SHP77 (cell line): ENCODE measurements at regions not wholly inside any gene's neighbourhood (a gene's known extent, or its start where the extent isn't known, plus 50 kb on each side); places are given as distances from the start of the nearest gene placed in this dataset.

Experiments used
- DNase-seq, 2 experiments: peaks; one replicate each; lab custom pipeline; 2025; lab: John Stamatoyannopoulos, UW

DNA sequence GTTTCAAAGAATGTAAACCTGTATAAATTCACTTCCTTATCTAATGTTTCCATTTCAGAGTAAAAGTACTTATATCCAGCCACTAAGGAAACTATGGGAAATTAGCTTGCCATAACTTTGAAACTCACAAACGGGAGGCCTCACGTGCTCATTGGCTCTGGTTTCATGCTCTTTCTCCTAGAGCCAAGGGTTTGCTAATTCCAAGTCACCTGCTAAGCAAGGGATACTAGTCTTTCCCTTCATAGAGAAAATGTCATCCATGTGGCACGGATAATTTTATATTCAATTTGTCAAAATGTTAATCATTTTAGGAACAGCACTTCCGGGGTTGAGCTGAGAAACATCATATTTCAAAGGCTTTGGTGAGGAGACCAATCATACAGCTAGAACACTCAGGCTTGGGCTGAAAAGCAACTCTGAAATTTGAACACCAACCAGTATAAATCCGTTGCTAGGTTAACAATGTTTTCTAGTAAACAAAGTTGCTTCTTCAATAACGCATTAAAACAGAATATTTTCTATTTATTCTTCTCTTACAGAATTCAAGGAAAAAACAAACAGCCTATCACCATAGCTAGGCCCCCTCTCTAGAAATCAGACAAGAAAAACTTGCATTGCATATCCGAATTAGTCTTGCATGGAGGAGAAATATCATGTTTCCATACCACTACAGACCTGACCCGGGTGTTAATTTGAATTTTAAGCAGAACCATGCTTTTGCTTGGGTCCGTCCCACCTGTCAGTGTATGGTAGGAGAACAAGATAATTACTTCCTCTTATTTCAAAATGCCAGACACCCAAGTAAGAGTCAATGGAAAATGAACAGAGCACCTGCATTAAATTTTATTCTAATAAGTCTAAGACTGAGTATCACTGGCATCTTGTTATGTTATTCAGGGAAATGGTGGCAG lies 196.1 kb upstream of the ESRRG start:
- DNase-seq = no peak

DNA sequence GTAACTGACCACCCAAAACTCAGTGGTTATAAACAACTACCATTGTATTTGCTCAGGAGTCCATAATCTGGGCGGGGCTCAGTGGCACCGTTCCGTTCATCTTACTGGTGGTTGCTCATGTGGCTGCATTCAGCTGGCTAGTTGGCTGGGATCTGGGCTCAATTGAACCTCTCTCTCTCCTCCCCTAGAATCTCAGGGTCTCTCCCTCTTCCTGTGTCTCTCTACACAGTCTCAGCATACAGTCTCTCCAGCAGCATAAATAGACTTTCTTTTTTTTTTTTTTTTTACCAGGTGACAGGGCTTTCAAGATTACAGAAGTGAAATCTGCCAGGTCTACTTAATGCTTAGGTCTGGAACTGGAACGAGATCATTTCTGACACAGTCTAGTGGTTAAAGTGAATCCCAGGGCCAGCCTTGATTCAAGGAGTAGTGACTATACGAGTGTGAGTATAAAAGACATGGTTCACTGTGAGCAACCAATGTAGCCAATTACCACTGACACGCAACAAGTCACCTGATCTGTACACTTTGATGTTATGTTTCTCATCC lies 193.7 kb upstream of the ESRRG start:
- DNase-seq = no peak

DNA sequence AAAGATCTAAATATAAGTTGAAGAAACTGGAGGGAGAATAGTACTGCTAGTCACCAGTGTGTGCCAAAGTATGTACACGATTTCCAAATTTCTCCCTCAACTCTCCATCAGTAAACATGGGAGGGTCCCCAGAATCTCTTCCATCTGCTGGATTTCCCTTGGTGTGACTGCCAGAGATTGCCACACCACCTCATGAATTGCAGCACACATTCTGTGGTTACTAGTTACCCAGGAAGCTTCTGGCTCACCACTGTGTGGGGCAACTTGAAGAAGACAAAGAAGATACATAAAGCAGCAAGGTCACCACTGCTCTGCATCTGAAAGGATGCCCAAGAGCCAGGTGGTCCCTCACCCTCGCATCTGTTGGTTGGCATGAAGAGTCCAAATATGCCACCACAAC lies 191.7 kb upstream of the ESRRG start:
- no peak for DNase-seq

DNA sequence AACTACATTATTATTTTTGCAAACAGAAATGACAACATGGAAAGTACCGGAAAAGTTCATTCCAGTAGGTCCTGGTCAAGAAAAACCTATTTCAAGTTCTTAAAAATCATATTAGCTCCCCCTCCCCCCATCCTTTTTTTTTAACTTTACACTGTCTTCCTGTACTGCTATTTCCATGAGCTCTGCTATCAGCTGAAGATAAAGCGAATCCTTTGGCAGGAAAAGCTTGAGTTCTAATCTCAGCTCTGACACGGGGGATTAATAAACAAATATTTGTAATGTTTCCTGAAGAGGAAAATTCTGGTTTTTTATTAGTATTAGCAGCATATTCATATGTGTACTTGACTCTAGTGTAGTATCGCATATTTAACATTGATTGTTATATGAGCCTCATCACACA lies 190.7 kb upstream of the ESRRG start:
- DNase-seq = no peak

DNA sequence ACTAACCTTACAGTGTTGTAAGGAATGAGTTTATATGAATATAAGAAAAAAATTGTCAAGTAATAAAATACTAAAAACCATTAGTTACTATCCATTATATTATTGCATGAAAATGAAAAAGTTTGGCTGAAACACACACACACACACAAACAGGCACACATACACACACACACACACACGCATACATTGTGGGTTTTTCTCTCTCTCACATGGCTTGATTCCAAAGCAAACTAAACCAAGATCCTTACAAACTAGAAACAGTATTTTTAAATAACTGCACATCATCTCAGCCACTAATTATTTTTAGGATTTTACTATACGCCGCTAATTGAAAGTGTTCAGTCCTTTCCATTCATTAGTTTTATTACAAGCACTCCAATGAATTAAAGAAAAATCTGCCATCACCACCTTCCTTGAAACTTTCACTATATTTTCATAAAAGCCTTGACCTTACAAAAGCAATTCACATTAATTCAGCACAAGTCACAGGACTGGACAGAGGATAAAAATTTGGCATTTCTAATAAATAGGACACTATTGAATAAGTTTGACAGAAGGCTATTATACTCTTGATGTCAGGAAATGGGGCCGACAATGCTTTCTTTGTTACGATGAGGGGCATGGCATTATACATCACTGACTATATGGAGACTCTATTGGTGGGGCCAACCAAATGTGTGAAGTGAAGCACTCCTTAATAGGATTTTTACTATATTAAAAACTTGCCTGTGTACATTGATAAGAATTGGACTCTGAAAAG lies 187.0 kb upstream of the ESRRG start:
- no peak for DNase-seq

DNA sequence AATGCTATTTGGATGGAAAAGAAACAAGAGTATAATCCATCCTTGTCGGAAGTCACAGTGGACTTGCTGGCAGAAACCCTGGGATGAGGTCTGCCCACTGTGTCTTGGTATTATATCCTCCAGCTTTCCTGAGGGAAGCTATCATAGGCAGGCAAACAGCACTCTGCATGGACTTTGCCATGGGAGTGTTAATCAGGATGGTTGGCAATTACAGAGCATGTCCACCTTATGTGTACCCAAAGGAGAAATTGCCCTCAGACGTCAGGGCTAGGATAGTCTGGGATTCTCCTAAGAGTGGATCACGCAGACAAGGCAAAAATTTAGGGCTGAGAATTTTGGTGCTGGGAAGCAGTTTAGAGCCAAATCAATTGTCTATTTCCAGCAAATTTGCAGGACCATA lies 184.9 kb upstream of the ESRRG start:
- no peak for DNase-seq

DNA sequence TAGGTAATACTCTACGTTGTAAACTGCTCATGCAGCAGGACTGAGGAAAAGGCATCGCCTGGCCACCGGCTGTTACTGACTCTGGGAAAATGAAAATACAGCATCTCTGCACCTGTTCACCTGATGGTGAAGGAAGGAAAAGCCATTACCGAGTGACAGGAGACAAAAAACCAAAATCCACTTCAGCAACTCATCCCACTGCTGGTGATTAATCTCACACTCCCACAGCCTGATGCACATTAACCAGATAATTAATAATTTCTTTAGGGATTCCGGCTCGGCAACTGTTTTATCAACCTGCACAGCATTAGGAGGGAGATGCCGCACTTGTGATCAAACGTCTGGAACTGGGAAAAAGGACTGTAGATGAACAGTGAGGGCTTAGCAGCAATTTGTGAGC lies 183.9 kb upstream of the ESRRG start:
- DNase-seq = no peak

DNA sequence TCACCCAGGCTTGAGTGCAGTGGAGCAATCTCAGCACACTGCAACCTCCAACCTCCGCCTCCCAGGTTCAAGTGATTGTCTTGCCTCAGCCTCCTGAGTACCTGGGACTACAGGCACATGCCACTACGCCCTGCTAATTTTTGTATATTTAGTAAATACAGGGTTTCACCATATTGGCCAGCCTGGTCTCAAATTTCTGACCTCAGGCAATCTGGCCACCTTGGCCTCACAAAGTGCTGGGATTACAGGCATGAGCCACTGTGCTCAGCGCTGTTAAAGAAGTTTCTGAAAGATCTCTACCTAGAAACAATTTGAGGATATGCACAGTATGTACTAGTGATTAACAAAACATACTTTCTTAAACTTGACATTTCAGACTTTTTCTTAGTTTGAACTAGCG lies 182.6 kb upstream of the ESRRG start:
- no peak for DNase-seq

DNA sequence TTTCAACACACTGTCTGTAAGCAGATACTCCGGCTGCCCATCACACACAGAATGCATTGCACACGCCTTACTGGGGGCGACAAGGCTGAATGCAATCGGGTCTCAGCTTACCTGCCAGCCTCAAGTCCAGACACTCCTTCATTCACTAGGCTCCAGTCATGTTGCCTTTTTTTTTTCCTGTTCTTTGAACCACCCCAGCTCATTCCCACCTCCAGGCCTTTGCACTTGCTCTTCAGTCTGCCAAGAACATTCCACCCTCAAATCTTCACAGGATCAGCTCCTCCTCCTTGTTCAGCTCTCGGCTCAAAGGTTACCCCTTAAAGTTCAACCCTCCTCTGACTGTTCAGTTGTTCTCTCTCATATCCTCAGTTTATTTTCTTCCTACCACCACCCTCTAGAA lies 181.9 kb upstream of the ESRRG start:
- DNase-seq = no peak

DNA sequence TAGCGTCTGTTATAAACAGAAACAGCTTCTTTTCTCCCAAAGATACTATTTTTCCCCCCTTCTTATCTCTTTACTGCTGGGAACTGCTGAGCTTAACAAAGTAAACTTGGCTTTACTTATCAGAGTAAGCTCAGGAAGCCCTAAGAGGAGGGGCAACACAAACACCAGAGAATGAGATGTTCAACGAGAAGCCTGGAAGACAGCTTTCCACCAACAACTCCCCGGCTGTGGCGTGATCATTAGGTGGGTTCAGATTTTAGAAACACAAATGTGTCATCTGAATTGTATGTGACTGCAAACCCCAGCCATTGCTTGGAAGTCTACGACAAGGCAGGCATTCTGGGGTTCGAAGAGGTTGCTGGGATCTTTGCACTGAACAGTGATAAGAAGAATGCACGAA lies 181.2 kb upstream of the ESRRG start:
- no peak for DNase-seq

DNA sequence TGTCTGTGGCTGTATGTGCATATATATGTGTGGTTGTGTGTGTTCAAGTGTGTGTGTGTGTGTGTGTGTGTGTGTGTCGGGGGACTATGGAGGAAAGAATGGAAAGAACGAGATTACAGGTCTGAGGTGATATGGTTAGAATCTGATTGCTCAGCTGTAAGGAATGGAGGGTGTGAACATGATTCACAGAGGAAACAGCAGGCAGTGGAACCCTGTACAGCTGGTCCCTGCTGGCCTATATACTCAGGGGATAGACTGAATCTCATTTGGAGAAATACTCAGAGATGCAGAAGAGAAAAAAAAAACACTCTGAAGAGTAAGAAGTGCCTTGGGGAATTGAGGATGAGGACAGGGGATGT lies 180.1 kb upstream of the ESRRG start:
- DNase-seq = no peak

DNA sequence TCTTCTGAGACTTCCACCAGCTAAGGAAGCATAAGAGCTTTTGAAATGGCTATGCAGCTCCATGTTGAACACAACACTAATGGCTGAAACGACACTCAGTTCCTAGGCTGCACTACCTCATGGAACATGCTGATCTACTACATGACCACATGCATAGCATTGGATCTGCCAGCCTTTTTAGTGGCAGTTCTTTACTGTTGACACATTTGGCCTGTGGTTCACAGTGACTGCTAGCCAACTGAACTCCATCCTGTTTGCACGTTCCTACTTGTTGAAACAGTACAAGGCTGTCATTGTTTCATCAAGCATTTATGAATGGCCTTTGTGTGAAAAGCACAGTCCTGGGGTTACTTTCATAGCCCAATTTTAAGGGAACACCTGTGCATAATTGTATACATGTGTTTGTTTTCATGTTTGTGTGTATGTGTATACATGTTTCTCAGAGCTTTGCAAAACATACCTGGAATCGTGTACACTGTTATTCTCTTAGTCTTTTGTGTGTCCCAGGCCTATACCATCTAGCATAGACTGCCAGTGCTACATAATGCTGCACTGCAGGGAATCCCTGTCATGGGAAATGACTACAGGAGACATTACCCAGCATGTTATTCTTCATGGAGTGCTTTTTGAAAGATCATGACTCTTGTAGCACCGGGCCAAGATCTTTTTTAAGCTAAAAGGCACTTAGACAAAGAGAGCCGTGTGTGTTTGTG lies 179.6 kb upstream of the ESRRG start:
- DNase-seq = no peak

DNA sequence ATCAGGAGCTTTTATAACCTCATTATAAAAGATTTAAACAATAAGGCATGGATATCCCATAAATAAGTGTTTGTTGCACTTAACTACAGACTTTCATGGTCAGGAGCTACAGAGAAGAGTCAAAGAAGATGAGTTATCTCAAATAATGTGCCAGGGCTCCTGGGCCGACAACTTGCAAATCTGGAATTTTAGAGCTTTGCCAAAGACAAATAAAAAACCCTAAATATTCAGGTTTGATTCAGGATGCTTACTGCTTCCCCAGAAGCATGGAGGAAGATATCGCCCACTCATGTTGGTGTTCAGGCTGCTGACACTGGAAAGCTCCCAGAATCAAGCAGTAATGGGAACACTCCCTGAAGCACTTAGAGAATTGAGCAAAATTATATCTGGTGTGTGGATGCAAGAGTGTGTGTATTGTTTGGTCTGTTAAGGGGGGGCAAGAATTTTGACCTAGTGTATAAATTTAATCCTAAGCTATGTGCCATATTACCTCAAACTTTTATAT lies 176.9 kb upstream of the ESRRG start:
- no peak for DNase-seq

DNA sequence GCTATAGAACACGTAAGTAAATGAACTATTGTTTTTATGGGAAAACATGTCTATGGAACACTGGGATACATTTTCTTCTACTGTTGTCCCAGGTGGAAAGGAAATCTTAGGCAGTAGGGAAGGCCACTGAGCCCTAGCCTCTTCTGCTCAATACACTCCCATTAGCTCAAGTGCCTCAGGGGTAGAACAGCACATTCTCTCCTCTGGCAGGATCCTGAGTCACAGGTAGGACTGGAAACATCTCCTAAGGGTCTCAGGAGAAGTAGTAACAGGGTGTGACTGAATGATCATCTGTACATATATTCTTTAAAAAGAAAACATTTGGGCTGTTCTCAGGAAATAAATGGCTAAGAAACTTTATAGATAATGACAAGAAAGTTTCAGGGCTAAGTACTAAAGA lies 175.6 kb upstream of the ESRRG start:
- no peak for DNase-seq

DNA sequence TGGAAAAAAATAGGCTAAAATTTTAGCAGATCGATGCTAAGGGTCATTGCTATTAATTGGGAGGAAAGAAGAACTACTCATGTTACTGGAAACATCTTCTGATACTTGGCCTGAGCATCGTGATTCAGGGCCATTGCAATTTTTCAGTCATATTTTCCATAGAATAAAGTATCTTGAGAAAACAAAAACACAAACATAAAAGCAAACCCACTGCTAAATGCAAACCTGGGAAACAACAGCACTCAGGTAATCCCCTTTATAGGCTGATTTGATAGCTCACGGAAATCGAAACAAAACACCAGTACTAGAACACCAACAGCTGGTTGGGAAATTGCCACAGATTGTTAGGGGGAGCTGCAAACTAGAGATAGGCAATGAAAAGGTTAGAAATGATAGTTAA lies 172.9 kb upstream of the ESRRG start:
- no peak for DNase-seq

DNA sequence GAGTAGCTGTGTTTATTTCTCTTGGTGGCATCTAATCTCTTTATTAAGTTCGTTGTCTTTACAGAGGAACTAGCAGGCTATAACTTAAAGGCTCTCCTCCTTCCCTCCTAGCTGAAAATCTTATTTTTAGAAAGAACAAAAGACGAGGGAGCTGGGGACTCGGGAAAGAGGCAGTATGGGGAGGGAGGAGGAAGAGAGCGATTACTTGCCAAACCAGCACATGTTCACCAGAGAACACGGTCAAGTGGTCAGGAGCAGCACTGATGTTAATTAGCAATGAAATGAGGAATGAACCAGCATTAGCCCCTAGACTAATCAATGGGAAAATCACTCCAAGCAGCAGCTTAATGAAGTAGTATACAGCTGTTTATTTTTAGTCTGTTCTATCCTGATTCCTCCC lies 171.3 kb upstream of the ESRRG start:
- no peak for DNase-seq

DNA sequence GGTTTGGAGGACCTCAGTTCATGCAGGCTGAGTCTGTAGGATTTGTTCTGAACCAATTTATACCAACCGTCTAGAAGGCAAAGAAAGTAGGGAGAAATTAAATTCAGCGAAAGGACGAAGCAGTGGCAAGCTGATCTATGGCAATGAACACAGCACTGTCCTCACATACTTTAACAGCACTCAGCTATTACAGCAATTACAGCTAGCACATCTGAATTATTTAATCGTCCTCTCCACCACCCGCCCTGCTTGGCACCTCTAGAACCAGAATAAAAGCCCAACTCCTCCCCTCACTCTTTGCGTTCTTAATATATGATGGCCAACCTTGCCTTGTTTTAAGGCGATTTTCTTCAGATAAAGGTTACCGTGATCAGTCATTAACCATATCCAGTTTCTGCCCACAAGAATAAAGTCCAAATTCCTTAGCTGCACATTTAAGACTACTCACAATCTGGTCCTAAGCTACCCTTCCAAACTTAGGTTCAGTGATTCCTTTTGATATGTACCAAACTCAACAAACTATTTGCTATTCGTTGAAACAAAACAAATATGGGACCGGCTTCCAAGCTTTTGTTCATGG lies 169.4 kb upstream of the ESRRG start:
- DNase-seq = no peak

DNA sequence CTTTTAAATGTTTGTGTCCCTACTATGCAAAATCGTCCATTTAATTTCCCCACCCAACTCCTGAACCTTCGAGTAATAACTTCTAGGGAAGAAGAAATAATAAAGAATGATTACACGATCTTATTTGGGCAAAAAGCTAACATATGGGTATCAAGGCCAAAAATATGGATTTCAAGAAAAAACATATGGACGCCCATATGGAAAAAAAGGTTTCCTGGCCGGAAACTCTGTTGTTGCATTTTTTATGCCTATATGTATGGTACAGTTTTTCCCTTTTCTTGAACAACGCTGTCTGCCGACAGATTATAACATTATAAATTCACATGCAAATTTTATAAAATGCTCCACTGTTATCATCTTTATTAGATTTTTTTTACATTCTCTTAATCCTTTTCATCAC lies 167.6 kb upstream of the ESRRG start:
- DNase-seq = no peak

DNA sequence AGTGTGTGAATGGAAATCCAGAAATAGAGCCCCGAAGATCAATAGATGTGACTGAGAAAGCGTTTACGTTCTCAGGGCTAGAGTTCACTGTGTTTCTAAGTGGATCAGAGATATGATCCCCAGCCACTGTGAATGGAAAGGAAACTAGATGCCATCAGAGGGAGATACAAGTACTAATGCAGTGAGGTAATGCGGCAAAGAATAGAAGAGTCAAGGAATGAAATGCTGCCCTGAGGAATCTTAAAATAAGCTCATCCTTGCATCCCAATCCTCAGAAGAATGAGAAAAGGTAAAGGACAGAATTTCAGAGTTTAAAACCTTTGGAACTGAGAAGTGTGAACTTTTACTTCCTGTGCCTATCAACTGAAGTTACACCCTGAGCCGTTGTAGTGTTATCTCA lies 165.5 kb upstream of the ESRRG start:
- DNase-seq = no peak

DNA sequence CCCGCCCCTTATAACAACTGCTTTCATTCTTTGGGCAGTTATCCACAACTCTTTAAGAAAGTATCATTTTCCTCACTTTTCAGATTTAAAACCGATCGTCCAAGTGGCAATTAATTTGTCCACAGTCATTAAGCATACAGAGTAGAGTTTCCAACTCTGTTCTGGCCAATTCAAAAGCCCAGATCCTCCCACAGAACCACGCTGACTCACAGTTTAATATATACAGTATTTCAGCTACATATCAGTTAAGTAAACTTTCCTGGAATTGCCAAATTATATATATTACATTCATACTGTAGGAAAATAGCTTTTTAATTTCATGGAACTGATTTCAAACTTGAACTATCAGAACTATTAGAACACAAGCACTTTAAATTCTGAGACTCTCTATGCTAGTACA lies 163.8 kb upstream of the ESRRG start:
- no peak for DNase-seq

DNA sequence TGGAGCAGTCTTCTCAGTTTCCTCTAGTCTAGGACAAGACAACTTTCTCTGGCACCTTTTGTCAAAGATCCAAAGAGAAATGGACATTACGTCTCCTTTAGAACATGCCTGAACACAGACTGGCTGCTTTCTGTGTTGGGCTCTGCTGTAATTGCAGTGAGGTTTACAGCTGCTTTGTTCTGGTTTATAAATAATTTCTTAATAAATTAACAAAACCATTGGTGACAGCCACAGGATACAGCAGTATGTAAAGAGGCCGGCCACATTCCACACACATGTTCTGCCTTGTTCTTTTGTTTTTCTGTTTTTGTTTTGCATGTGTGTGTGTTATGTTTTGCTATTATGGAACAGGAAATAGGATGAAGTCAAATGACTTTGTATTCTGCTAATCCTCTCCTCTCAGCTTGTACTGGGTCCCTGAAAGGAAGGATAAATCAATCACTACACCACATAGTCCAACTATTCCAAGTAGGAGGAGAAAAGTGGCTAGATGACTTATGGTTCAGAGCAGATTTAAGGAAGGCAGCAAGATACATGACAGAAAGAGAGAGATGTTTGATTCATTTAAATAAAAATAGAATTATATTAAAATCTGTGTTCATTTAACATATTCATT lies 161.5 kb upstream of the ESRRG start:
- no peak for DNase-seq

DNA sequence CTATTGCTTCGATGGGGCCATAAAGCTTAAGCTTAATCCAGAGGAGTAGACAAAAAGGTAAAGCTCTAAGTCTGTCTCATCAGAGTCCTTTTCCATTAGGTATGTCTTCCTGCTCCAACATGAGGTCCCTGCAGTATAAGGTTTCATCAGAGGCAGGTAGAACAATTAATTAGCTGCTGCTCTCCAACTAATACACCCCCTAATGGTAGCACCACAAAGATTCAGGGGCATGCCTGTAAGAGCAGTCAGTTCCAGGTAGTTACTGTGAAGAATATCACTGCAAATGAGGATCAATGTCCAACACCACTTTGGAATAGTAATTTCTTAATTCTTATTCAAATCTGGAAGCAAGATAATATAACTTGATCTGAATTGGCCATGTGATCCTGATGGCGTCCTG lies 160.3 kb upstream of the ESRRG start:
- no peak for DNase-seq
